ENCODE measurements at regions not wholly inside any gene's neighbourhood (a gene's known extent, or its start where the extent isn't known, plus 50 kb on each side); places are given as distances from the start of the nearest gene placed in this dataset.
A peak's percentile ranks its signal among the peaks of the same experiment; 100 is the strongest.

GRCh38 chr4:1512738-1513660 lies 106.8 kb upstream of the NKX1-1 start (continued):
- no peak for TF ChIP-seq SIN3A (IDR thresholded peaks at IDR 0.05; ENCODE audit: borderline replicate concordance in 2 of 2, control insufficient read depth in 1 of 2, low read depth in 2 of 2, low read length in 2 of 2)
- TF ChIP-seq KAT8 (IDR thresholded peaks at IDR 0.05; ENCODE audit: low read depth): no peak
- no peak for TF ChIP-seq ZNF384 (IDR thresholded peaks at IDR 0.05; ENCODE audit: low read depth, low read length)
- TF ChIP-seq SMAD1 (IDR thresholded peaks at IDR 0.05; ENCODE audit: low read depth, low read length, partially characterized antibody): no peak
- no peak for TF ChIP-seq ZNF408 (CRISPR knock-in tag; IDR thresholded peaks at IDR 0.05; ENCODE audit: low read depth)
- no peak for TF ChIP-seq ZNF121 (CRISPR knock-in tag; conservative IDR thresholded peaks at IDR 0.05)
- no peak for TF ChIP-seq RBM22 (IDR thresholded peaks at IDR 0.05; ENCODE audit: low read depth, low read length, poor library complexity, severe bottlenecking)
- no peak for TF ChIP-seq THRA (IDR thresholded peaks at IDR 0.05)
- no peak for TF ChIP-seq TCFL5 (CRISPR knock-in tag; conservative IDR thresholded peaks at IDR 0.05)
- no peak for TF ChIP-seq ELK3 (CRISPR knock-in tag; IDR thresholded peaks at IDR 0.05)
- no peak for TF ChIP-seq HIVEP1 (CRISPR knock-in tag; IDR thresholded peaks at IDR 0.05)
- no peak for TF ChIP-seq NR0B1 (IDR thresholded peaks at IDR 0.05; ENCODE audit: partially characterized antibody)
- TF ChIP-seq BRD9 (IDR thresholded peaks at IDR 0.05; ENCODE audit: low read depth, partially characterized antibody): no peak
- TF ChIP-seq NFIC (IDR thresholded peaks at IDR 0.05): no peak
- TF ChIP-seq, protein P1, sequence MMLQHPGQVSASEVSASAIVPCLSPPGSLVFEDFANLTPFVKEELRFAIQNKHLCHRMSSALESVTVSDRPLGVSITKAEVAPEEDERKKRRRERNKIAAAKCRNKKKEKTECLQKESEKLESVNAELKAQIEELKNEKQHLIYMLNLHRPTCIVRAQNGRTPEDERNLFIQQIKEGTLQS (IDR thresholded peaks at IDR 0.05): no peak
- TF ChIP-seq, protein P1 (CRISPR knock-in tag; conservative IDR thresholded peaks at IDR 0.05): no peak
- TF ChIP-seq ELF4 (CRISPR knock-in tag; IDR thresholded peaks at IDR 0.05): no peak
- TF ChIP-seq KLF1 (tag; IDR thresholded peaks at IDR 0.05): no peak
- no peak for TF ChIP-seq TARDBP (IDR thresholded peaks at IDR 0.05)
- TF ChIP-seq IFI16 (CRISPR knock-in tag; IDR thresholded peaks at IDR 0.05): no peak
- TF ChIP-seq, protein P2, sequence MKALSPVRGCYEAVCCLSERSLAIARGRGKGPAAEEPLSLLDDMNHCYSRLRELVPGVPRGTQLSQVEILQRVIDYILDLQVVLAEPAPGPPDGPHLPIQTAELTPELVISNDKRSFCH (CRISPR knock-in tag; IDR thresholded peaks at IDR 0.05): no peak
- TF ChIP-seq, protein P2 (tag; IDR thresholded peaks at IDR 0.05): peak; percentile 40; the same call in 1 of the 2 replicates
- TF ChIP-seq HNRNPUL1 (IDR thresholded peaks at IDR 0.05; ENCODE audit: low read length): no peak
- TF ChIP-seq ZC3H8 (IDR thresholded peaks at IDR 0.05): no peak
- TF ChIP-seq ZNF589 (CRISPR knock-in tag; IDR thresholded peaks at IDR 0.05; ENCODE audit: low read depth): no peak

Measured in K562 (cell line).